H9 (cell line): ENCODE measurements at regions not wholly inside any gene's neighbourhood (a gene's known extent, or its start where the extent isn't known, plus 50 kb on each side); places are given as distances from the start of the nearest gene placed in this dataset.
"Not testable (repeated sequence)": the region's sequence is repeated elsewhere in the genome, so short reads cannot be mapped to it uniquely, and the experiment has no call there.

Experiments
- DNase-seq: peaks from one replicate; pipeline ENCODE4 v3.0.0-alpha.2; 2017
- H2AFZ ChIP-seq: one replicate; pipeline ENCODE4 v1.6.1; 2013; ENCODE audit warnings: mild to moderate bottlenecking, low read length, control low read depth, moderate library complexity
- H2AK5ac ChIP-seq: 2 replicates; pipeline ENCODE4 v1.6.1; 2013; ENCODE audit warnings: low read length, control low read depth, mixed read lengths; ENCODE audit not compliant: insufficient read length
- H2BK120ac ChIP-seq: one replicate; pipeline ENCODE4 v1.6.1; 2013; ENCODE audit warnings: low read depth, mild to moderate bottlenecking, low read length, control low read depth, inconsistent platforms; ENCODE audit not compliant: poor library complexity, severe bottlenecking
- H2BK12ac ChIP-seq: 2 replicates; pipeline ENCODE4 v1.6.1; 2013; ENCODE audit warnings: low read length, control low read depth, mixed read lengths, low read depth; ENCODE audit not compliant: insufficient read length
- H2BK15ac ChIP-seq: 2 replicates; pipeline ENCODE4 v1.6.1; 2013; ENCODE audit warnings: low read depth, low read length, control low read depth
- H2BK20ac ChIP-seq: one replicate; pipeline ENCODE4 v1.6.1; 2013; ENCODE audit warnings: low read depth, mild to moderate bottlenecking, low read length, control low read depth, inconsistent platforms; ENCODE audit not compliant: poor library complexity, severe bottlenecking
- H2BK5ac ChIP-seq: 2 replicates; pipeline ENCODE4 v1.6.1; 2013; ENCODE audit warnings: low read length, control low read depth, mixed read lengths; ENCODE audit not compliant: insufficient read length
- H3K14ac ChIP-seq: 2 replicates; pipeline ENCODE4 v1.6.1; 2013; ENCODE audit warnings: low read length, control low read depth; ENCODE audit not compliant: insufficient read depth
- H3K18ac ChIP-seq: 2 replicates; pipeline ENCODE4 v1.6.1; 2013; ENCODE audit warnings: low read depth, mild to moderate bottlenecking, mixed read lengths, low read length, control low read depth; ENCODE audit not compliant: insufficient read length
- H3K23ac ChIP-seq: 2 replicates; pipeline ENCODE4 v1.6.1; 2013; ENCODE audit warnings: low read length, control low read depth, mixed read lengths, low read depth; ENCODE audit not compliant: insufficient read length
- H3K23me2 ChIP-seq: 2 replicates; pipeline ENCODE4 v1.6.1; 2013; ENCODE audit warnings: low read depth, mild to moderate bottlenecking, mixed read lengths, low read length, control low read depth; ENCODE audit not compliant: insufficient read length, poor library complexity, severe bottlenecking
- H3K27ac ChIP-seq: 2 replicates; pipeline ENCODE4 v1.5.1; 2013; ENCODE audit warnings: low read length, control low read depth, mixed read lengths, low read depth; ENCODE audit not compliant: insufficient read length
- H3K27me3 ChIP-seq: 2 replicates; pipeline ENCODE4 v1.6.1; 2013; ENCODE audit warnings: low read length, control low read depth, inconsistent platforms; ENCODE audit not compliant: insufficient read depth
- H3K4ac ChIP-seq: 2 replicates; pipeline ENCODE4 v1.6.1; 2013; ENCODE audit warnings: low read depth, mild to moderate bottlenecking, control low read depth, inconsistent platforms, low read length, moderate library complexity
- H3K4me1 ChIP-seq: 2 replicates; pipeline ENCODE4 v1.6.1; 2013; ENCODE audit warnings: low read length, control low read depth, inconsistent platforms; ENCODE audit not compliant: insufficient read depth
- H3K4me2 ChIP-seq: 2 replicates; pipeline ENCODE4 v1.6.1; 2013; ENCODE audit warnings: low read length, control low read depth, mixed read lengths; ENCODE audit not compliant: insufficient read length, insufficient read depth
- H3K56ac ChIP-seq: 2 replicates; pipeline ENCODE4 v1.6.1; 2013; ENCODE audit warnings: low read depth, mild to moderate bottlenecking, mixed read lengths, low read length, control low read depth; ENCODE audit not compliant: insufficient read length
- H3K79me1 ChIP-seq: 2 replicates; pipeline ENCODE4 v1.6.1; 2013; ENCODE audit warnings: low read depth, mild to moderate bottlenecking, moderate library complexity, low read length, control low read depth, inconsistent platforms; ENCODE audit not compliant: insufficient read depth, poor library complexity, severe bottlenecking
- H3K79me2 ChIP-seq: 2 replicates; pipeline ENCODE4 v1.6.1; 2013; ENCODE audit warnings: low read length, control low read depth, inconsistent platforms; ENCODE audit not compliant: insufficient read depth
- H3K9ac ChIP-seq: 2 replicates; pipeline ENCODE4 v1.6.1; 2013; ENCODE audit warnings: low read length, control low read depth, mixed read lengths; ENCODE audit not compliant: insufficient read length; ENCODE audit errors: extremely low read depth
- H3K9me3 ChIP-seq: one replicate; pipeline ENCODE4 v1.6.1; 2013; ENCODE audit warnings: low read depth, low read length, inconsistent platforms; ENCODE audit not compliant: control insufficient read depth
- H3T11ph ChIP-seq: one replicate; pipeline ENCODE4 v1.6.1; 2013; ENCODE audit warnings: mild to moderate bottlenecking, low read length, control low read depth, inconsistent platforms
- H4K20me1 ChIP-seq: one replicate; pipeline ENCODE4 v1.6.1; 2013; ENCODE audit not compliant: control insufficient read depth, insufficient read length, insufficient read depth
- H4K5ac ChIP-seq: 2 replicates; pipeline ENCODE4 v1.6.1; 2013; ENCODE audit warnings: low read depth, mild to moderate bottlenecking, mixed read lengths, low read length, control low read depth; ENCODE audit not compliant: insufficient read length
- H4K8ac ChIP-seq: replicated peaks from 2 replicates; pipeline ENCODE4 v1.6.1; 2013; ENCODE audit warnings: low read length, control low read depth, mixed read lengths, low read depth; ENCODE audit not compliant: insufficient read length
- H4K91ac ChIP-seq: 2 replicates; pipeline ENCODE4 v1.6.1; 2013; ENCODE audit warnings: low read depth, mild to moderate bottlenecking, moderate library complexity, mixed read lengths, low read length, control low read depth; ENCODE audit not compliant: insufficient read length
- H3K27ac Mint-ChIP-seq, 3 experiments: 2 replicates in 2 of 3; 3 replicates in 1 of 3; pipeline ENCODE4 v1.8.0; 2020 to 2021; ENCODE audit warnings: mixed read lengths in 3 of 3, mild to moderate bottlenecking in 1 of 3, moderate library complexity in 1 of 3
- H3K27me3 Mint-ChIP-seq: 2 replicates; pipeline ENCODE4 v1.8.0; 2021; ENCODE audit warnings: low read depth, mild to moderate bottlenecking, moderate library complexity, mixed read lengths
- H3K36me3 Mint-ChIP-seq, 3 experiments: 2 replicates in 2 of 3; 3 replicates in 1 of 3; pipeline ENCODE4 v1.8.0; 2020 to 2021; ENCODE audit warnings: low read depth in 3 of 3, mixed read lengths in 3 of 3; ENCODE audit not compliant: insufficient read depth in 1 of 3
- H3K4me1 Mint-ChIP-seq, 2 experiments: 2 replicates each; pipeline ENCODE4 v1.8.0; 2020; ENCODE audit warnings: mixed read lengths in 2 of 2
- H3K4me3 Mint-ChIP-seq, 2 experiments: 2 replicates in 1 of 2; 3 replicates in 1 of 2; pipeline ENCODE4 v1.8.0; 2020 to 2021; ENCODE audit warnings: mild to moderate bottlenecking in 2 of 2, mixed read lengths in 2 of 2, moderate library complexity in 1 of 2
- H3K9me3 Mint-ChIP-seq, 2 experiments: 2 replicates in 1 of 2; 3 replicates in 1 of 2; pipeline ENCODE4 v1.8.0; 2020; ENCODE audit warnings: mild to moderate bottlenecking in 2 of 2, mixed read lengths in 2 of 2, moderate library complexity in 1 of 2
- CTCF ChIP-seq: fragments of 200-600 bp; sonication (generic); conservative IDR thresholded peaks from 3 replicates; pipeline ENCODE4 v1.8.0; 2021; ENCODE audit warnings: antibody characterized with exemption, mild to moderate bottlenecking
- WGBS: extraction: QIAGEN DNeasy Blood & Tissue Kit; methylation state at CpG from one replicate; pipeline ENCODE4 v1.1.7; 2013; ENCODE audit warnings: missing lambda C conversion rate, low lambda C conversion rate, mixed read lengths; ENCODE audit not compliant: insufficient read length; ENCODE audit errors: extremely low coverage; 5-methylcytosine and 5-hydroxymethylcytosine counted together

- H3K56ac ChIP-seq, result no peak overlapping the region
- no peak overlapping the region for H3K4ac ChIP-seq
- no peak overlapping the region for H2AK5ac ChIP-seq
- no peak overlapping the region for H2BK20ac ChIP-seq
- Mint-ChIP-seq H3K27ac (no peak overlapping the region), H3K4me3 (no peak overlapping the region), H3K36me3 (no peaks in the 10 kb centered on the region), H3K4me1 (no peaks in the 10 kb centered on the region), H3K27me3 (no peaks in the 10 kb centered on the region), H3K9me3 (peaks cover 46 to 49% of the 10 kb centered on the region in 2 experiments)
- H3K4me1 ChIP-seq, result no peaks in the 10 kb centered on the region
- no CpG with 5 or more reads among the region's 2 CpGs for WGBS
- H3T11ph ChIP-seq, result no peak overlapping the region
- H3K9ac ChIP-seq, result no peak overlapping the region
- no peak for DNase-seq
- no peak overlapping the region for H3K4me2 ChIP-seq
- TF ChIP-seq CTCF, result no peak
- H4K20me1 ChIP-seq, result no peaks in the 10 kb centered on the region
- no peaks in the 10 kb centered on the region for H3K79me2 ChIP-seq
- no peaks in the 10 kb centered on the region for H3K23me2 ChIP-seq
- no peak overlapping the region for H2BK120ac ChIP-seq
- no peak overlapping the region for H2BK15ac ChIP-seq
- peaks cover 26% of the 10 kb centered on the region for H3K9me3 ChIP-seq
- H2AFZ ChIP-seq, result no peak overlapping the region
- no peaks in the 10 kb centered on the region for H3K27me3 ChIP-seq
- no peak overlapping the region for H4K5ac ChIP-seq
- H3K23ac ChIP-seq, result no peak overlapping the region
- H2BK5ac ChIP-seq, result no peak overlapping the region
- H4K91ac ChIP-seq, result no peak overlapping the region
- no peak overlapping the region for H4K8ac ChIP-seq
- H3K79me1 ChIP-seq, result no peaks in the 10 kb centered on the region
- no peak overlapping the region for H3K14ac ChIP-seq
- H2BK12ac ChIP-seq, result no peak overlapping the region
- H3K18ac ChIP-seq, result no peak overlapping the region
- no peak overlapping the region for H3K27ac ChIP-seq
These were observed 503.5 kb upstream of the ARX start for GRCh38 chrX:25519258-25519657.

DNA sequence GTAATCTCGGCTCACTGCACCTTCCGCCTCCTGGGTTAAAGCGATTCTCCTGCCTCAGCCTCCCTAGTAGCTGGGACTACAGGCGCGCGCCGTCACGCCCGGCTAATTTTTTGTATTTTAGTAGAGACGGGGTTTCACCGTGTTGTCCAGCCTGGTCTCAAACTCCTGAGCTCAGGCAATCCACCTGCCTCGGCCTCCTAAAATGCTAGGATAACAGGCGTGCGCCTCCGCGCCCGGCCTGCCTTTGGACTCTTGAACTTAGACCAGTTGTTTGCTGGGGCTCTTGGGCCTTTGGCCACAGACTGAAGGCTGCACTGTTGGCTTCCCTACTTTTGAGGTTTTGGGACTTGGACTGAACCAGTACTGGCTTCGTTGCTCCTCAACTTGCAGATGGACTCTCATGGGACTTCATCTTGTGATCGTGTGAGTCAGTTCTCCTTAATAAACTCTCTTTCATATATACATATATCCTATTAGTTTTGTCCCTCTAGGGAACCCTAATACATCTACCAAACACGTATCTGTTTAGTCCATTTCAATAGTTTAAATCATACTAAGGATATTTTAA, 506.8 kb upstream of the ARX start:
- H3K4me1 Mint-ChIP-seq, H3K27me3 ChIP-seq, H2AFZ ChIP-seq, DNase-seq, H3K27me3 Mint-ChIP-seq, H2BK15ac ChIP-seq, H3T11ph ChIP-seq, H3K14ac ChIP-seq, H4K5ac ChIP-seq, H2BK20ac ChIP-seq, H3K9ac ChIP-seq, H3K36me3 Mint-ChIP-seq, H3K79me1 ChIP-seq, H3K79me2 ChIP-seq, H3K4me2 ChIP-seq, H3K4me3 Mint-ChIP-seq, H2BK5ac ChIP-seq, H3K18ac ChIP-seq, H3K23me2 ChIP-seq, H4K91ac ChIP-seq, H2AK5ac ChIP-seq, H2BK12ac ChIP-seq, H3K56ac ChIP-seq, H2BK120ac ChIP-seq, H3K27ac ChIP-seq, H3K4me1 ChIP-seq, H3K23ac ChIP-seq, H4K8ac ChIP-seq, H3K27ac Mint-ChIP-seq, H3K4ac ChIP-seq, H4K20me1 ChIP-seq: not testable (repeated sequence)
- peaks cover 44% of the 10 kb centered on the region for H3K9me3 ChIP-seq
- peaks cover 50 to 53% of the 10 kb centered on the region in 2 experiments for H3K9me3 Mint-ChIP-seq
- WGBS, result no CpG with 5 or more reads among the region's 20 CpGs
